Body of pancreas (tissue), 4 donors: ENCODE measurements at regions not wholly inside any gene's neighbourhood (a gene's known extent, or its start where the extent isn't known, plus 50 kb on each side); places are given as distances from the start of the nearest gene placed in this dataset.

ENCODE experiments used
- ATAC-seq: fragments of 150-250 bp; one replicate; pipeline ENCODE4 v1.9.1; 2016
- DNase-seq, 4 donors: peaks; one replicate each; pipeline ENCODE4 v3.0.0-alpha.2; 2019
- H3K27ac ChIP-seq, 4 donors: fragments of 200-600 bp; sonication (generic); 1 replicate in 3 of 4; 2 replicates in 1 of 4; pipeline versions ENCODE4 v1.5.1 to v1.6.1; 2016 to 2019; ENCODE audit warnings: mild to moderate bottlenecking in 1 of 4, mixed read lengths in 1 of 4, moderate library complexity in 1 of 4
- H3K27me3 ChIP-seq, 2 donors: fragments of 200-600 bp; sonication (generic); one replicate each; pipeline ENCODE4 v1.6.0; 2016; ENCODE audit warnings: mild to moderate bottlenecking in 1 of 2
- H3K36me3 ChIP-seq, 2 donors: fragments of 200-600 bp; sonication (generic); replicated peaks in 1 of 2; 2 replicates each; pipeline ENCODE4 v1.5.1; 2016; ENCODE audit warnings: low read depth in 2 of 2; ENCODE audit not compliant: insufficient read depth in 1 of 2
- H3K4me1 ChIP-seq: fragments of 200-600 bp; sonication (generic); one replicate; pipeline ENCODE4 v1.6.0; 2016
- H3K4me3 ChIP-seq, 2 donors: fragments of 200-600 bp; sonication (generic); 1 replicate in 1 of 2; 2 replicates in 1 of 2; pipeline ENCODE4 v1.5.1; 2016 to 2019
- H3K9me3 ChIP-seq, 3 donors: fragments of 200-600 bp; sonication (generic); 1 replicate in 2 of 3; 2 replicates in 1 of 3; pipeline ENCODE4 v1.5.1; 2016
- CTCF ChIP-seq, 7 experiments: fragments of 450-650 bp in 4 of 7; fragments of 200-600 bp in 3 of 7; sonication (generic) in 3 of 7; IDR thresholded peaks; one replicate each; pipeline ENCODE4 v1.5.1; 2016 to 2019; ENCODE audit warnings: antibody characterized with exemption in 7 of 7
- POLR2A ChIP-seq, 3 donors: fragments of 450-650 bp; IDR thresholded peaks; one replicate each; pipeline ENCODE4 v1.6.1; 2016; ENCODE audit warnings: antibody characterized with exemption in 3 of 3, mild to moderate bottlenecking in 2 of 3
- WGBS, 2 donors: methylation state at CpG; one replicate each; pipeline ENCODE4 v1.1.5; 2017; 5-methylcytosine and 5-hydroxymethylcytosine counted together
- intact Hi-C: fragments of 100-400 bp; cut with DNase I; formaldehyde crosslinking; loops from one replicate; pipeline ENCODE4 v1.15.1; 2023

- 61 to 72% methylated on average over 2 of the region's 2 CpGs for WGBS, 2 donors
- no peaks in the 10 kb centered on the region for H3K36me3 ChIP-seq
- no peak overlapping the region for H3K4me3 ChIP-seq
- TF ChIP-seq POLR2A (IDR thresholded peaks at IDR 0.05) (no peak), CTCF (IDR thresholded peaks at IDR 0.05) (no peak)
- H3K27ac ChIP-seq, result no peak overlapping the region
- no peak for ATAC-seq
- intact Hi-C loops, result no loop called here
- no peak for DNase-seq
- no peaks in the 10 kb centered on the region for H3K9me3 ChIP-seq
- H3K27me3 ChIP-seq, result no peaks in the 10 kb centered on the region
- no peaks in the 10 kb centered on the region for H3K4me1 ChIP-seq
Observed at GRCh38 chr3:154507727-154508126, 77.7 kb upstream of the GPR149 start.

GRCh38 chr3:154496978-154497377 is 67.0 kb upstream of the GPR149 start:
- Histone ChIP-seq H3K36me3 (no peaks in the 10 kb centered on the region), H3K27me3 (no peaks in the 10 kb centered on the region), H3K27ac (no peak overlapping the region), H3K4me1 (no peaks in the 10 kb centered on the region), H3K4me3 (no peak overlapping the region), H3K9me3 (no peaks in the 10 kb centered on the region)
- intact Hi-C loops, result no loop called here
- WGBS, 2 donors, result 51 to 55% methylated on average over 2 of the region's 2 CpGs
- ATAC-seq (no peak), DNase-seq (no peak)
- no peak for TF ChIP-seq CTCF (IDR thresholded peaks at IDR 0.05)
- no peak for TF ChIP-seq POLR2A (IDR thresholded peaks at IDR 0.05)

- DNase-seq (no peak), ATAC-seq (no peak)
- no peaks in the 10 kb centered on the region for H3K4me1 ChIP-seq
- no peak overlapping the region for H3K4me3 ChIP-seq
- H3K27me3 ChIP-seq, result no peaks in the 10 kb centered on the region
- H3K36me3 ChIP-seq, result no peaks in the 10 kb centered on the region
- intact Hi-C loops, result no loop called here
- no peak for TF ChIP-seq CTCF (IDR thresholded peaks at IDR 0.05)
- no peak for TF ChIP-seq POLR2A (IDR thresholded peaks at IDR 0.05)
- H3K27ac ChIP-seq, result no peak overlapping the region
- 62 to 72% methylated on average over 2 of the region's 2 CpGs for WGBS, 2 donors
- H3K9me3 ChIP-seq, result no peaks in the 10 kb centered on the region
Observed at GRCh38 chr3:154496540-154496939, 66.5 kb upstream of the GPR149 start.

GRCh38 chr3:154486949-154487348 is 57.0 kb upstream of the GPR149 start:
- Histone ChIP-seq H3K27ac (no peak overlapping the region), H3K27me3 (no peaks in the 10 kb centered on the region), H3K4me1 (no peaks in the 10 kb centered on the region), H3K36me3 (no peaks in the 10 kb centered on the region), H3K4me3 (no peak overlapping the region), H3K9me3 (no peaks in the 10 kb centered on the region)
- WGBS, 2 donors, result 38% methylated on average over 9 of the region's 9 CpGs; no CpG with 5 or more reads in 1 of the 2 donors
- intact Hi-C loops, result no loop called here
- TF ChIP-seq CTCF (IDR thresholded peaks at IDR 0.05), result no peak
- TF ChIP-seq POLR2A (IDR thresholded peaks at IDR 0.05), result no peak
- ATAC-seq (no peak), DNase-seq (no peak)

GRCh38 chr3:154482507-154482906 is 52.5 kb upstream of the GPR149 start:
- no peak for DNase-seq
- Histone ChIP-seq H3K4me1 (no peaks in the 10 kb centered on the region), H3K36me3 (no peaks in the 10 kb centered on the region), H3K9me3 (no peaks in the 10 kb centered on the region), H3K27me3 (no peaks in the 10 kb centered on the region), H3K4me3 (no peak overlapping the region), H3K27ac (no peak overlapping the region)
- TF ChIP-seq POLR2A (IDR thresholded peaks at IDR 0.05) (no peak), CTCF (IDR thresholded peaks at IDR 0.05) (no peak)
- no peak for ATAC-seq
- intact Hi-C loops, result no loop called here
- 58 to 66% methylated on average over 3 of the region's 3 CpGs for WGBS, 2 donors
